HEK293 (cell line): ENCODE measurements at regions not wholly inside any gene's neighbourhood (a gene's known extent, or its start where the extent isn't known, plus 50 kb on each side); places are given as distances from the start of the nearest gene placed in this dataset.

Experiments used
- CTCF ChIP-seq: fragments of 450-650 bp; formaldehyde crosslinking; IDR thresholded peaks from 2 replicates; pipeline ENCODE4 v1.5.1; 2016; ENCODE audit warnings: missing biosample characterization, missing genetic modification characterization
- KLF7 ChIP-seq: fragments of 450-650 bp; formaldehyde crosslinking; IDR thresholded peaks from 2 replicates; pipeline ENCODE4 v1.5.1; 2016; ENCODE audit warnings: missing biosample characterization, missing genetic modification characterization, borderline replicate concordance
- MZF1 ChIP-seq: fragments of 450-650 bp; formaldehyde crosslinking; IDR thresholded peaks from 2 replicates; pipeline ENCODE4 v1.5.1; 2017; ENCODE audit warnings: missing biosample characterization, missing genetic modification characterization, borderline replicate concordance
- OSR2 ChIP-seq: fragments of 450-650 bp; formaldehyde crosslinking; IDR thresholded peaks from 2 replicates; pipeline ENCODE4 v1.5.1; 2016; ENCODE audit warnings: missing biosample characterization, missing genetic modification characterization
- SCRT1 ChIP-seq: fragments of 450-650 bp; formaldehyde crosslinking; IDR thresholded peaks from 2 replicates; pipeline ENCODE4 v1.5.1; 2016; ENCODE audit warnings: missing biosample characterization, missing genetic modification characterization, borderline replicate concordance
- SCRT2 ChIP-seq: fragments of 450-650 bp; formaldehyde crosslinking; IDR thresholded peaks from 2 replicates; pipeline ENCODE4 v1.5.1; 2016; ENCODE audit warnings: missing biosample characterization, missing genetic modification characterization
- ZNF146 ChIP-seq: fragments of 450-650 bp; formaldehyde crosslinking; IDR thresholded peaks from 2 replicates; pipeline ENCODE4 v1.5.1; 2016; ENCODE audit warnings: missing biosample characterization, missing genetic modification characterization
- ZNF274 ChIP-seq, 2 experiments: fragments of 200-500 bp in 1 of 2; fragments of 450-650 bp in 1 of 2; sonication (Bioruptor generic) in 1 of 2; formaldehyde crosslinking in 1 of 2; IDR thresholded peaks; 2 replicates each; pipeline versions ENCODE4 v1.5.1 to v1.6.1; 2014 to 2016; ENCODE audit warnings: borderline replicate concordance in 1 of 2, inconsistent platforms in 1 of 2, low read length in 1 of 2, missing biosample characterization in 1 of 2, missing genetic modification characterization in 1 of 2
- ZNF561 ChIP-seq: fragments of 450-650 bp; IDR thresholded peaks from 2 replicates; pipeline ENCODE4 v1.5.1; 2018; ENCODE audit warnings: missing biosample characterization, missing genetic modification characterization, borderline replicate concordance
- ZNF76 ChIP-seq: fragments of 450-650 bp; formaldehyde crosslinking; IDR thresholded peaks from 2 replicates; pipeline ENCODE4; 2016; ENCODE audit warnings: low read depth, missing biosample characterization, missing genetic modification characterization, borderline replicate concordance

- no peak for TF ChIP-seq CTCF
- no peak for TF ChIP-seq KLF7
- TF ChIP-seq ZNF274 (IDR thresholded peaks at IDR 0.05; ENCODE audit: low read length): no peak
- no peak for TF ChIP-seq ZNF274 (tag by site-specific recombination; IDR thresholded peaks at IDR 0.05; ENCODE audit: borderline replicate concordance)
- TF ChIP-seq MZF1 (tag by site-specific recombination): no peak
- no peak for TF ChIP-seq ZNF561 (tag by site-specific recombination)
- TF ChIP-seq SCRT1: no peak
- TF ChIP-seq SCRT2 (tag by site-specific recombination): no peak
- no peak for TF ChIP-seq ZNF146 (tag by site-specific recombination)
- no peak for TF ChIP-seq OSR2 (tag by site-specific recombination)
- no peak for TF ChIP-seq ZNF76 (tag by site-specific recombination)
These were observed 184.7 kb upstream of the S100G start for GRCh38 chrX:16465081-16465876.
